Activated CD8-positive, alpha-beta T cell treated with anti-CD3 and anti-CD28 coated beads for 36 hours (primary cell): ENCODE measurements at regions not wholly inside any gene's neighbourhood (a gene's known extent, or its start where the extent isn't known, plus 50 kb on each side); places are given as distances from the start of the nearest gene placed in this dataset.

Experiments used
- ATAC-seq: fragments of 200-7000 bp; cut with Tn5 transposase; one replicate; pipeline ENCODE4 v1.10.0; 2021; ENCODE audit warnings: mild to moderate bottlenecking, moderate library complexity
- CTCF ChIA-PET: fragments of 350-600 bp; sonication (Branson Sonifier 250); formaldehyde crosslinking; loops from one replicate; lab custom pipeline; 2021; ENCODE audit warnings: antibody characterized with exemption; lab: Charles Lee
- POLR2A ChIA-PET: fragments of 350-600 bp; sonication (Branson Sonifier 250); formaldehyde crosslinking; loops from one replicate; lab custom pipeline; 2021; ENCODE audit warnings: antibody characterized with exemption; lab: Charles Lee
- DNase-seq: peaks from one replicate; pipeline ENCODE4 v3.0.0-alpha.2; 2020
- H3K27ac Mint-ChIP-seq: one replicate; pipeline ENCODE4 v1.8.0; 2021; ENCODE audit warnings: mild to moderate bottlenecking, mixed read lengths
- H3K27me3 Mint-ChIP-seq: one replicate; pipeline ENCODE4 v1.8.0; 2021; ENCODE audit warnings: mixed read lengths
- H3K36me3 Mint-ChIP-seq: one replicate; pipeline ENCODE4 v1.8.0; 2021; ENCODE audit warnings: low read depth, mixed read lengths
- H3K4me1 Mint-ChIP-seq: one replicate; pipeline ENCODE4 v1.8.0; 2021; ENCODE audit warnings: low read depth, mixed read lengths
- H3K4me3 Mint-ChIP-seq: one replicate; pipeline ENCODE4 v1.8.0; 2021; ENCODE audit warnings: mild to moderate bottlenecking, moderate library complexity, mixed read lengths
- H3K9me3 Mint-ChIP-seq: one replicate; pipeline ENCODE4 v1.8.0; 2021; ENCODE audit warnings: mixed read lengths
- intact Hi-C: fragments of 100-400 bp; cut with micrococcal nuclease; formaldehyde crosslinking; loops from one replicate; pipeline ENCODE4 v1.10.0; 2022
- TF ChIP-seq, protein P1 (sequence below): fragments of 200-600 bp; IDR thresholded peaks from one replicate; pipeline ENCODE4 v1.8.0; 2022; ENCODE audit warnings: antibody characterized with exemption, mild to moderate bottlenecking

DNA sequence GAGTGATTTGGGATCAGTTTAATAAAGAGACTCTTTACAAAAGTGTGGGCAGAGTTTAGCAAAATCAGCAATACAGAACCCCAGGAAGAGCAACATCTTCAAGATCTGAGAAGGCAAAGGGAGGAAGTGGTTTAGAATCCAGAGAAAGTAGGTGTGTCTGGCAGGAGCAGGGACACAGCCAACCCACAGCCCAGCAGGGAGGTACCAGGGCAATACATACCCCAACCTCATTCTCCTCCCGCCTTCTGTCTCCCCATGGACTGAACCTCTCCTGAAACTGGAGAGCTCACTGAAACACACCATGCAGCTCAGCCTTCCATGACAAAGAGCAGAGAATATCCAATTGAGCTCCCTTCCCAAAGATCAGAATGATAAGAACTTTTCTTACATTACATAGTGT is 283.4 kb downstream of the PRELID2 start:
- Mint-ChIP-seq H3K4me3 (no peak overlapping the region), H3K36me3 (no peaks in the 10 kb centered on the region), H3K9me3 (no peaks in the 10 kb centered on the region), H3K27ac (no peak overlapping the region), H3K27me3 (no peaks in the 10 kb centered on the region), H3K4me1 (no peaks in the 10 kb centered on the region)
- TF ChIP-seq, protein P1, sequence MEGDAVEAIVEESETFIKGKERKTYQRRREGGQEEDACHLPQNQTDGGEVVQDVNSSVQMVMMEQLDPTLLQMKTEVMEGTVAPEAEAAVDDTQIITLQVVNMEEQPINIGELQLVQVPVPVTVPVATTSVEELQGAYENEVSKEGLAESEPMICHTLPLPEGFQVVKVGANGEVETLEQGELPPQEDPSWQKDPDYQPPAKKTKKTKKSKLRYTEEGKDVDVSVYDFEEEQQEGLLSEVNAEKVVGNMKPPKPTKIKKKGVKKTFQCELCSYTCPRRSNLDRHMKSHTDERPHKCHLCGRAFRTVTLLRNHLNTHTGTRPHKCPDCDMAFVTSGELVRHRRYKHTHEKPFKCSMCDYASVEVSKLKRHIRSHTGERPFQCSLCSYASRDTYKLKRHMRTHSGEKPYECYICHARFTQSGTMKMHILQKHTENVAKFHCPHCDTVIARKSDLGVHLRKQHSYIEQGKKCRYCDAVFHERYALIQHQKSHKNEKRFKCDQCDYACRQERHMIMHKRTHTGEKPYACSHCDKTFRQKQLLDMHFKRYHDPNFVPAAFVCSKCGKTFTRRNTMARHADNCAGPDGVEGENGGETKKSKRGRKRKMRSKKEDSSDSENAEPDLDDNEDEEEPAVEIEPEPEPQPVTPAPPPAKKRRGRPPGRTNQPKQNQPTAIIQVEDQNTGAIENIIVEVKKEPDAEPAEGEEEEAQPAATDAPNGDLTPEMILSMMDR = no peak
- no peak for DNase-seq
- intact Hi-C loops = no loop called here
- ChIA-PET POLR2A (no interaction called here), CTCF (no interaction called here)
- ATAC-seq = no peak

DNA sequence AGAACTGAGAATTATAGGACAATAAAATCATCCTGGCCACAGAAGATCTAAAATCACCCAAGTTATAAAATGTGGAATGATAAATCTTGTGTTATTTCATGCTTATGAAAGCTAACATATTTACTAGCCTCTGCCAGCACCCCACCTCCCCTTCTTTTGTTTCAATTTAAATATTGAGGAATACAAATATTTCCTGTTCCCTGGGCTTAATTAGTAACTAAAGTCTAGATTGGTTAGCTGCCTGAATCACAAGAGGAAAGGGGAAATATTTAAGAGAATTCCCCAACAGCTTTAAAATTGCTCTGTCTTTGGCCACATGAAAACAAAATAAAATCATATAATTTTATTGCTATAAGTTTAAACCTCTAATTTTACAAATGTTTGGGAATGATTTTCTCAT is 287.0 kb downstream of the PRELID2 start:
- H3K27me3 Mint-ChIP-seq = no peaks in the 10 kb centered on the region
- no peak overlapping the region for H3K4me3 Mint-ChIP-seq
- H3K27ac Mint-ChIP-seq = no peak overlapping the region
- DNase-seq (no peak), ATAC-seq (no peak)
- intact Hi-C loops = no loop called here
- H3K9me3 Mint-ChIP-seq = no peaks in the 10 kb centered on the region
- no peaks in the 10 kb centered on the region for H3K4me1 Mint-ChIP-seq
- POLR2A ChIA-PET = no interaction called here
- TF ChIP-seq, protein P1 = no peak
- CTCF ChIA-PET = no interaction called here
- H3K36me3 Mint-ChIP-seq = no peaks in the 10 kb centered on the region

DNA sequence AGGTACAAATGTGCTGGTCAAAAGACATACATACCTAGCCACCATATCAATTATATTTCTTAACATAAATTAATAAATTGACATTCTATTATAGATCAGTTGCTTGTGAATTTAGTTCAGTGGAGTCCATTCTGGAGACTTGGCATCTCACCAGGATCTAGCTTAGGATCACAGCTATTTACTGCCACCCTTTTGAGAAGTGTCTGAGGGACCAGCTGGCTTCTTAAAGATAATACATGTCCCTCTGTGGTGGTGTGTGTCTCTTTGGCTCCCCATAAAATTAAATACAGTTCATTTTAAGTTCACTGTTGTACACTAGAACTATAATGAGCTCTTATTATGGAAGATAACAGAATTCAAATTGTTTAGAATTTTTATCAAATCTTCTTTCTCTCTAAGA is 290.7 kb downstream of the PRELID2 start:
- DNase-seq (no peak), ATAC-seq (no peak)
- Mint-ChIP-seq H3K9me3 (no peaks in the 10 kb centered on the region), H3K27ac (no peak overlapping the region), H3K4me3 (no peak overlapping the region), H3K27me3 (no peaks in the 10 kb centered on the region), H3K4me1 (no peaks in the 10 kb centered on the region), H3K36me3 (no peaks in the 10 kb centered on the region)
- CTCF ChIA-PET = no interaction called here
- intact Hi-C loops = no loop called here
- POLR2A ChIA-PET = no interaction called here
- TF ChIP-seq, protein P1 = no peak

DNA sequence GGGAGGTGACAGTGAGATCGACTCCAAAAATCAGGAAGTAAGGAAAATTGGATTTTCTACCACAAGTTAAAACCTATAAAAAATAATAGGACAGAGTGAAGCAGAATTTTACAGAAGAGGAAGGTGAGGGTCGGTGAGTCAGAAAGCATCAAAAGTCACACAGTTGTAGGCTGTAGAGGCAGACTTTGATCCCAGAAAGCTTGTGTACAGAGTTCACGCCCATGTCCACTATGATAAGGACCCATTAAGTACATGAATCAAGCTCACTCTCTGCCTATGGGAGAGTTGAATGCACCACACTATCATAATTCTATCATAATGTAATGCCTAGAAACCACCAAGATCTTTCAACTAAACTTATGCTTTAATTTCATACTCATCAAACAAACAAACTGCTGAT is 291.2 kb downstream of the PRELID2 start:
- intact Hi-C loops = no loop called here
- Mint-ChIP-seq H3K36me3 (no peaks in the 10 kb centered on the region), H3K4me3 (no peak overlapping the region), H3K9me3 (no peaks in the 10 kb centered on the region), H3K27me3 (no peaks in the 10 kb centered on the region), H3K4me1 (no peaks in the 10 kb centered on the region), H3K27ac (no peak overlapping the region)
- ChIA-PET CTCF (no interaction called here), POLR2A (no interaction called here)
- TF ChIP-seq, protein P1 = no peak
- DNase-seq (no peak), ATAC-seq (no peak)

DNA sequence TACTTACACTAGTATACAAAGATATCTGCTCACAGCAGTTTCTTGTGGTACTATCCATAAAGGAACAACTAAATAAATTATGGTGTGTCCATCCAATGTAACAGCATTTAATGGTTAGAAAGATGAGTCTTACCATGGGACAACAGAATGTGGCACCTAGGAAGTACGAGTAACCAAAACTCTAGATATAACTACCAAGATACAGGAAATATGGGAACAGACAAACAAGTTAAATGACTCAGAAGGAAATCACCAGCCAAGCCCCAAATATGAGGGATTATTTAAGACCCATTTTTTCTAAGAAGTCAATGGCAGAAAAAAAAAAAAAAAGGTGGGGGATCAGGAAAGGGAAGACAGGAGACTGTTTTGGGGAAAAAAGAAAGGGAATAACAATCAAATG is 294.8 kb downstream of the PRELID2 start:
- Mint-ChIP-seq H3K4me3 (no peak overlapping the region), H3K9me3 (peaks cover 1% of the 10 kb centered on the region), H3K36me3 (no peaks in the 10 kb centered on the region), H3K27ac (no peak overlapping the region), H3K27me3 (no peaks in the 10 kb centered on the region), H3K4me1 (no peaks in the 10 kb centered on the region)
- ChIA-PET POLR2A (no interaction called here), CTCF (no interaction called here)
- intact Hi-C loops = no loop called here
- TF ChIP-seq, protein P1 = no peak
- no peak for DNase-seq
- no peak for ATAC-seq
